ENCODE measurements at regions not wholly inside any gene's neighbourhood (a gene's known extent, or its start where the extent isn't known, plus 50 kb on each side); places are given as distances from the start of the nearest gene placed in this dataset.

DNA sequence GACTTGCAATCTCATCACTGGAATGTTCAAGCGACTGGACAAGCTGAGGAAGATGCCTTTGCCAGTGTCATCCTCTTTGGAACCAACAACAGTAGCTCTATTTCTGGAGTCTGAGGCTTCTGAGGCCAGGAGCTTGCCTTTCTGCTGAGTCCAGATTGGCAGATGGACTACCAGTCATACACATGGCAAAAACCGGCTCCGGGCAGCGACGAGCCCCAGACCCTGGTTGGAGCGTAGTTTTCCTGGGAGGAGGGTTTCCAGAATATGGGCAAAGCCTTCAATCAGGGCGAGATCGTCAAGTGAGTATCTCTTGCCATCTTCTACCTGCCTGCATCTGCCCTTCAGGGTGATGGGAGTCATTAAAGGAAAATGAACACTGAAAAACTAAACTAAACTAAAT lies 807.9 kb downstream of the C4orf33 start:
- TF ChIP-seq EZH2 (IDR thresholded peaks at IDR 0.05; ENCODE audit: insufficient read depth, poor library complexity, severe bottlenecking), result no peak
- no peak for TF ChIP-seq EZH2phosphoT487 (IDR thresholded peaks at IDR 0.05; ENCODE audit: insufficient read depth, low read depth)

All from GM23248 (cell line).